ENCODE measurements at regions not wholly inside any gene's neighbourhood (a gene's known extent, or its start where the extent isn't known, plus 50 kb on each side); places are given as distances from the start of the nearest gene placed in this dataset.

- no peak for DNase-seq
These were observed 90.6 kb upstream of the LDAH start for GRCh38 chr2:20913491-20913890.

- no peak for DNase-seq
These were observed 77.2 kb upstream of the LDAH start for GRCh38 chr2:20900052-20900636.

GRCh38 chr2:20897874-20898453, 75.1 kb upstream of the LDAH start:
- DNase-seq: no peak

- DNase-seq: no peak
These were observed 74.1 kb upstream of the LDAH start for GRCh38 chr2:20897047-20897446.

- DNase-seq: no peak
These were observed 61.9 kb upstream of the LDAH start for GRCh38 chr2:20884829-20885228.

GRCh38 chr2:20882466-20883170, 59.7 kb upstream of the LDAH start:
- no peak for DNase-seq

GRCh38 chr2:20880221-20880771, 57.4 kb upstream of the LDAH start:
- DNase-seq: no peak

GRCh38 chr2:20879221-20879620, 56.3 kb upstream of the LDAH start:
- DNase-seq: no peak

GRCh38 chr2:20877960-20878359, 55.1 kb upstream of the LDAH start:
- no peak for DNase-seq
